ENCODE measurements at regions not wholly inside any gene's neighbourhood (a gene's known extent, or its start where the extent isn't known, plus 50 kb on each side); places are given as distances from the start of the nearest gene placed in this dataset.

- TF ChIP-seq CEBPB (IDR thresholded peaks at IDR 0.05; ENCODE audit: low read depth, low read length) = peak; percentile 20; the same call in 1 of the 2 replicates
- 0 out of 2 replicates have a peak, but pooled peaks have one; percentile 5 for TF ChIP-seq SMC3 (IDR thresholded peaks at IDR 0.05; ENCODE audit: low read depth, low read length)
Observed at GRCh38 chr7:54841772-54842697, 83.0 kb upstream of the SEC61G start (continued).

DNA sequence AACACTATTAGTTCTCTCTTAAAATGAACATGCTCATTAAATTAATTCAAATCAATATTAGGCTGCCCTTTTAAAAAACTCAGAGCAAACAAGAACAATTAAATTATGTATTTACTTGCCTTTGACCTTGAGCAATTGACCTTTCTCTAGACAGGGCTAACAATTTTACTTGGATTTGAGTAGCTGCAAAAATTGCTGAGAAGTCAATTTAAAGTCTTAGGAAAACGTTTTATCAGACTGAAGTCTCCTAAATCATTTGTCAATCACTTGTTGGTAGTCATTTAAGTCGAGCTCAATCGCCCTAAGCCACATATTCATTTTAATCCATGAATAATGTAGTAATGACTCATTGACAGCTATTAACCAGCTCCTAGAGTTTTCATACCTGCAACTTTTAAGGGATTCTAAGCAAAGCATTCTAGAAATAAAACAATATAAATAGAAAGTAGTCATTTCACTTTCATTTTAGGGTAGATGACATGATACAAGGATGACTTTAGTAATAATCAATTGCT, 84.9 kb upstream of the SEC61G start:
- H2AFZ ChIP-seq (replicated peaks; ENCODE audit: low read length, poor library complexity) = no peak overlapping the region
- H4K20me1 ChIP-seq (ENCODE audit: insufficient read depth, low read length) = no peaks in the 10 kb centered on the region
- ChIA-PET POLR2A (ENCODE audit: unreplicated experiment) (no interaction called here), CTCF (no interaction called here)
- H3K9ac ChIP-seq (ENCODE audit: low read depth, low read length) = no peak overlapping the region
- intact Hi-C loops (cut with micrococcal nuclease) = loop anchor here (5.0 kb wide), 1 partner anchor 173 kb away; the partner anchor contains the start of gene EGFR
- H4K91ac ChIP-seq (ENCODE audit: insufficient read depth, low read depth, low read length) = no peak overlapping the region
- in situ Hi-C loops (cut with MboI; ENCODE audit: low sequenced_read_pairs) = no loop called here
- H3K36me3 ChIP-seq (ENCODE audit: control insufficient read depth, insufficient read depth, low read length) = no peaks in the 10 kb centered on the region
- no peak overlapping the region for H2BK120ac ChIP-seq (ENCODE audit: low read depth, low read length)
- no TSS peak for BruUV-seq (replicated peaks)
- no peak for DNase-seq
- dilution Hi-C loops (cut with HindIII; ENCODE audit: low sequenced_read_pairs, unreplicated experiment) = no loop called here
- H3K14ac ChIP-seq (replicated peaks; ENCODE audit: low read depth, low read length) = no peak overlapping the region
- H3K18ac ChIP-seq (ENCODE audit: low read depth, low read length) = no peak overlapping the region
- 0 out of 2 replicates have a peak, but pooled peaks cover 3% of the 10 kb centered on the region for H3K9me1 ChIP-seq (ENCODE audit: insufficient read depth, low read length)
- no peak overlapping the region for H3K4me2 ChIP-seq (ENCODE audit: low read depth, low read length)
- 0 out of 4 replicates have a peak, but pooled peaks cover 0 to 3% of the 10 kb centered on the region in 2 experiments for H3K79me1 ChIP-seq (ENCODE audit: low read depth in 1 of 2, low read length in 2 of 2)
- no peak overlapping the region for H3K4ac ChIP-seq (ENCODE audit: low read depth, low read length)
- H3K4me1 ChIP-seq (ENCODE audit: control insufficient read depth, insufficient read depth, low read length) = peaks cover 10% of the 10 kb centered on the region
- no peaks in the 10 kb centered on the region for H3K27me3 ChIP-seq (ENCODE audit: control insufficient read depth, insufficient read depth, low read length)
- no peak overlapping the region for H3K23ac ChIP-seq (ENCODE audit: low read depth, low read length)
- H2AK9ac ChIP-seq (replicated peaks; ENCODE audit: low read depth, low read length, poor library complexity) = no peak overlapping the region
- WGBS, 2 experiments (ENCODE audit: extremely low coverage in 2 of 2, insufficient read length in 1 of 2) = no CpG with 5 or more reads among the region's 3 CpGs
- 0 out of 2 replicates have a peak overlapping the region, but pooled peaks have one; percentile 37 for H2BK20ac ChIP-seq (ENCODE audit: low read depth, low read length)
- no peak overlapping the region for H4K5ac ChIP-seq (ENCODE audit: low read depth, low read length)
- H2BK15ac ChIP-seq (ENCODE audit: low read depth, low read length) = 0 out of 3 replicates have a peak overlapping the region, but pooled peaks have one; percentile 39
- ATAC-seq (ENCODE audit: low read depth) = no peak
- H2BK5ac ChIP-seq (ENCODE audit: low read depth, low read length, poor library complexity, severe bottlenecking) = no peak overlapping the region
- H3K56ac ChIP-seq (ENCODE audit: extremely low read depth, insufficient read depth, low read length) = no peak overlapping the region
- H2AK5ac ChIP-seq (ENCODE audit: low read depth, low read length) = no peak overlapping the region
- no peak overlapping the region for H3K27ac ChIP-seq (ENCODE audit: insufficient read depth, low read length)
- H3K4me3 ChIP-seq (ENCODE audit: insufficient read depth, low read depth, low read length) = no peak overlapping the region
- TF ChIP-seq MAFK (IDR thresholded peaks at IDR 0.05; ENCODE audit: low read depth, low read length) = peak; percentile 40; the same call in 1 of the 2 replicates
- TF ChIP-seq RAD21 (IDR thresholded peaks at IDR 0.05; ENCODE audit: low read length) = no peak
- H4K8ac ChIP-seq (ENCODE audit: low read depth in 2 of 2, low read length in 2 of 2) = no peak overlapping the region
- no peaks in the 10 kb centered on the region for H3K9me3 ChIP-seq (ENCODE audit: control insufficient read depth, insufficient read depth, low read length)

Data from IMR-90 (cell line).